Ureter (tissue), 1 donor: ENCODE measurements at regions not wholly inside any gene's neighbourhood (a gene's known extent, or its start where the extent isn't known, plus 50 kb on each side); places are given as distances from the start of the nearest gene placed in this dataset.

Experiments used
- DNase-seq: peaks from one replicate; pipeline ENCODE4 v3.0.0-alpha.2; 2020; ENCODE audit warnings: low spot score
- donor health status: DM: yes; HTN: yes; CAD: no.

GRCh38 chr5:5687113-5687512 lies 264.6 kb downstream of the ICE1 start:
- DNase-seq, result no peak

GRCh38 chr5:5686356-5686755 lies 263.9 kb downstream of the ICE1 start:
- no peak for DNase-seq

- no peak for DNase-seq
These were observed 263.3 kb downstream of the ICE1 start for GRCh38 chr5:5685737-5686136.

- DNase-seq, result no peak
These were observed 260.7 kb downstream of the ICE1 start for GRCh38 chr5:5683174-5683573.

- DNase-seq, result no peak
These were observed 256.4 kb downstream of the ICE1 start for GRCh38 chr5:5678909-5679308.

- DNase-seq, result no peak
These were observed 255.3 kb downstream of the ICE1 start for GRCh38 chr5:5677738-5678137.

GRCh38 chr5:5676218-5676617 lies 253.7 kb downstream of the ICE1 start:
- DNase-seq, result no peak

GRCh38 chr5:5675511-5675910 lies 253.0 kb downstream of the ICE1 start:
- DNase-seq, result no peak

GRCh38 chr5:5671823-5672222 lies 249.3 kb downstream of the ICE1 start:
- no peak for DNase-seq

GRCh38 chr5:5667136-5667554 lies 244.7 kb downstream of the ICE1 start:
- DNase-seq, result no peak

- no peak for DNase-seq
These were observed 243.9 kb downstream of the ICE1 start for GRCh38 chr5:5666369-5666768.

- DNase-seq, result no peak
These were observed 243.5 kb downstream of the ICE1 start for GRCh38 chr5:5666076-5666365.

- no peak for DNase-seq
These were observed 243.0 kb downstream of the ICE1 start for GRCh38 chr5:5665225-5666075.

- no peak for DNase-seq
These were observed 236.5 kb downstream of the ICE1 start for GRCh38 chr5:5658889-5659465.

- no peak for DNase-seq
These were observed 235.7 kb downstream of the ICE1 start for GRCh38 chr5:5658226-5658625.

GRCh38 chr5:5652181-5652580 lies 229.7 kb downstream of the ICE1 start:
- DNase-seq, result no peak

- DNase-seq, result no peak
These were observed 228.5 kb downstream of the ICE1 start for GRCh38 chr5:5650949-5651348.

GRCh38 chr5:5650242-5650641 lies 227.8 kb downstream of the ICE1 start:
- no peak for DNase-seq

- DNase-seq, result no peak
These were observed 227.2 kb downstream of the ICE1 start for GRCh38 chr5:5649641-5650040.

GRCh38 chr5:5648694-5649093 lies 226.2 kb downstream of the ICE1 start:
- no peak for DNase-seq

GRCh38 chr5:5645891-5646290 lies 223.4 kb downstream of the ICE1 start:
- no peak for DNase-seq

GRCh38 chr5:5645198-5645597 lies 222.7 kb downstream of the ICE1 start:
- no peak for DNase-seq

GRCh38 chr5:5644249-5644648 lies 221.8 kb downstream of the ICE1 start:
- no peak for DNase-seq

GRCh38 chr5:5643481-5643880 lies 221.0 kb downstream of the ICE1 start:
- DNase-seq, result no peak
